HuH-7 (cell line): ENCODE measurements at regions not wholly inside any gene's neighbourhood (a gene's known extent, or its start where the extent isn't known, plus 50 kb on each side); places are given as distances from the start of the nearest gene placed in this dataset.

Experiments used
- DNase-seq: peaks from one replicate; pipeline ENCODE4 v3.0.0; 2011; ENCODE audit warnings: low spot score

- DNase-seq, result no peak
Measured at GRCh38 chr4:10175626-10176025, 59.0 kb upstream of the WDR1 start.

GRCh38 chr4:10173754-10174749, 57.5 kb upstream of the WDR1 start:
- DNase-seq, result no peak

- no peak for DNase-seq
Measured at GRCh38 chr4:10173037-10173753, 56.6 kb upstream of the WDR1 start.

GRCh38 chr4:10172278-10172921, 55.8 kb upstream of the WDR1 start:
- DNase-seq, result no peak

DNA sequence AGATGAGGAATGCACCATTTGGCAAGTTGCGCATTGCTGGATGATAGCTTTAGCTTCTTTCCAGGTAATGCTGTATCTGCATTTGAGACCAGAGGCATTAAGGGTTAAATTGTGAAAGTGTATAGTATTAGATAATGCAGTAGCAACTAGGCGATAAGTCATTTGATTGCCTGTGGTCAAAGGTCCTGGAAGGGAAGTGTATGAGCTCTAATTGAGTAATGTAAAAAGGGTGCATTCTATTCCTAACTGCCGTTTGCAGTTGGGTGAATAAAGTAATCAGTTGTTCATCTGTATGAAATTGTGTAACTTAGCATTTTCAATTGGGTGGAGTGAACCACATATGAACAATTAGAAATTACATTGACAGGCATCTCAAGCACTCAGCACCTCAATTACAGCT, 54.5 kb upstream of the WDR1 start:
- no peak for DNase-seq

DNA sequence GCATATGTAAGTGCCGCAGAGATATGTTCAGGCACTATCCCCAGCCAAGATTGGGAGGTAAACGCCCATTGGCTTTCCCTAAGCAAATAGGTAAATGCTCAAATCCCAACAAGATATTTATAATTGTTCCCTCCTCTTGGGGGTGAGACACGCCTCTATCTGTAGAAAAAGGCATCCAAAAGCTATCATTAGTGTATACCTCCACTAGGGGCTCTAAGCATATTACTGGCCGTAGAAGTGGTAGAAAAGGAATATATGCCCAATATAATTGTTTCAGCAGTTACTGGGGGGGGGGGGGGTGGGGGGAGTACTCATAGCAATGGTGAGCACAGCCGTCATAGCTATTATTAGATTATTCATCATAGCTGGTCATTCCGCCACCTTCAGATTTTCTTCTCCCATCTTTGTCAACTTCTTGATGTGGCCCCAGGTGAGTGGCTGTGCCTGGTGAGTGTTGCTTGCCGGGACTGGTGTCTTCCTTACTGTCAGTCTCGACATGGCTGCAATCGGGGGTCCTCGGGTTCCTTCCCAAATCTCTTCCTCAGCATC, 53.3 kb upstream of the WDR1 start:
- DNase-seq, result no peak

- DNase-seq, result no peak
Measured at GRCh38 chr4:10168151-10168550, 51.6 kb upstream of the WDR1 start.

DNA sequence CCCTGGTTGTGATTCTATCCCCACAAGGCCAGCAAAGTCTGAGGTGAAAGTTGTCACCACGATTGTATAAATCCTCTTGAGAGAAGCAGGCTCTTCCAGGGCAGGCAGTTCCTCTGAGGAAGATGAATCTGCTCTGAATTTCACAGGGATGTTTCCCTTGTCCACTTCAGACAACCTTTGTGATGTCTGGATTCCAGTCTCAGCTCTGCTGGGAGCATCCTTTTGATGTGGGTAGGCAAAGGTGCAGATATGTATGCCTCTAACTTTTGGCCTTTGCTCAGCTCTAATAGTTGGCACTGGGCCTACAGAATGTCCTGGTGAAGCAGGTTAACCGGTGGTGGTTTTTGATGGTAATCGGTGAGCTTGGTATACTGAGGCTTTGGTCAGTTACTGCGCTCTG, 50.6 kb upstream of the WDR1 start:
- DNase-seq, result no peak
